HEK293 (cell line): ENCODE measurements at regions not wholly inside any gene's neighbourhood (a gene's known extent, or its start where the extent isn't known, plus 50 kb on each side); places are given as distances from the start of the nearest gene placed in this dataset.
A peak's percentile ranks its signal among the peaks of the same experiment; 100 is the strongest.

Experiments used
- CTCF ChIA-PET: fragments of 350-600 bp; formaldehyde crosslinking; extraction: SDS; loops from one replicate; lab custom pipeline; 2021; ENCODE audit warnings: antibody characterized with exemption; lab: Yijun Ruan, JAX
- POLR2A ChIA-PET: fragments of 300-600 bp; formaldehyde crosslinking; extraction: SDS; loops from one replicate; lab custom pipeline; 2020; ENCODE audit warnings: antibody characterized with exemption, inconsistent platforms; lab: Yijun Ruan, JAX
- H3K27ac ChIP-seq: fragments of 200-500 bp; sonication (Bioruptor generic); 2 replicates; pipeline ENCODE4 v1.5.1; 2014; ENCODE audit warnings: low read depth, low read length, control low read depth, inconsistent platforms; ENCODE audit errors: extremely low read depth
- H3K36me3 ChIP-seq, 2 experiments: fragments of 200-500 bp in 1 of 2; sonication (Bioruptor generic) in 1 of 2; 1 replicate in 1 of 2; 2 replicates in 1 of 2; pipeline ENCODE4 v1.5.1; 2014 to 2017; ENCODE audit warnings: inconsistent platforms in 2 of 2, low read length in 2 of 2; ENCODE audit not compliant: control insufficient read depth in 2 of 2, insufficient read depth in 1 of 2
- H3K4me1 ChIP-seq: fragments of 200-500 bp; sonication (Bioruptor generic); 2 replicates; pipeline ENCODE4 v1.5.1; 2014; ENCODE audit warnings: mild to moderate bottlenecking, low read length, inconsistent platforms; ENCODE audit not compliant: control insufficient read depth, insufficient read depth
- H3K4me3 ChIP-seq: 2 replicates; pipeline ENCODE4 v1.5.1; 2011; ENCODE audit warnings: low read depth, mild to moderate bottlenecking, control low read depth, low read length, moderate library complexity
- H3K9me3 ChIP-seq: fragments of 200-500 bp; sonication (Bioruptor generic); 2 replicates; pipeline ENCODE4 v1.5.1; 2014; ENCODE audit warnings: low read depth, low read length, inconsistent platforms; ENCODE audit not compliant: control insufficient read depth, insufficient read depth
- GLI4 ChIP-seq: fragments of 450-650 bp; formaldehyde crosslinking; IDR thresholded peaks from 2 replicates; pipeline ENCODE4 v1.5.1; 2016; ENCODE audit warnings: missing biosample characterization, missing genetic modification characterization
- GLIS1 ChIP-seq: fragments of 450-650 bp; formaldehyde crosslinking; IDR thresholded peaks from 2 replicates; pipeline ENCODE4 v1.5.1; 2016; ENCODE audit warnings: missing biosample characterization, missing genetic modification characterization
- KLF7 ChIP-seq: fragments of 450-650 bp; formaldehyde crosslinking; IDR thresholded peaks from 2 replicates; pipeline ENCODE4 v1.5.1; 2016; ENCODE audit warnings: missing biosample characterization, missing genetic modification characterization, borderline replicate concordance
- SETDB1 ChIP-seq: IDR thresholded peaks from one replicate; pipeline ENCODE4 v1.6.1; 2017; ENCODE audit warnings: mild to moderate bottlenecking, low read length, moderate library complexity, mixed read lengths; ENCODE audit not compliant: insufficient read length
- TRIM28 ChIP-seq: IDR thresholded peaks from 2 replicates; pipeline ENCODE4 v1.6.1; 2011; ENCODE audit warnings: low read length, control low read depth, borderline replicate concordance
- ZBTB20 ChIP-seq: fragments of 450-650 bp; formaldehyde crosslinking; IDR thresholded peaks from 2 replicates; pipeline ENCODE4 v1.5.1; 2016; ENCODE audit warnings: missing biosample characterization, missing genetic modification characterization
- ZNF121 ChIP-seq: fragments of 450-650 bp; formaldehyde crosslinking; IDR thresholded peaks from 2 replicates; pipeline ENCODE4 v1.5.1; 2016; ENCODE audit warnings: missing biosample characterization, missing genetic modification characterization
- ZNF155 ChIP-seq: fragments of 450-650 bp; formaldehyde crosslinking; IDR thresholded peaks from 2 replicates; pipeline ENCODE4 v1.5.1; 2016; ENCODE audit warnings: missing biosample characterization, missing genetic modification characterization
- ZNF473 ChIP-seq: fragments of 450-650 bp; formaldehyde crosslinking; IDR thresholded peaks from 2 replicates; pipeline ENCODE4 v1.5.1; 2017; ENCODE audit warnings: missing biosample characterization, missing genetic modification characterization
- ZNF585B ChIP-seq: fragments of 450-650 bp; formaldehyde crosslinking; IDR thresholded peaks from 2 replicates; pipeline ENCODE4 v1.5.1; 2016; ENCODE audit warnings: missing biosample characterization, missing genetic modification characterization
- ZNF639 ChIP-seq: fragments of 450-650 bp; formaldehyde crosslinking; IDR thresholded peaks from 2 replicates; pipeline ENCODE4 v1.5.1; 2016; ENCODE audit warnings: missing biosample characterization, missing genetic modification characterization
- ZNF645 ChIP-seq: fragments of 450-650 bp; formaldehyde crosslinking; IDR thresholded peaks from 2 replicates; pipeline ENCODE4; 2016; ENCODE audit warnings: missing biosample characterization, missing genetic modification characterization
- ZNF843 ChIP-seq: fragments of 450-650 bp; formaldehyde crosslinking; IDR thresholded peaks from 2 replicates; pipeline ENCODE4 v1.5.1; 2016; ENCODE audit warnings: missing biosample characterization, missing genetic modification characterization
- ZSCAN16 ChIP-seq: fragments of 450-650 bp; formaldehyde crosslinking; IDR thresholded peaks from 2 replicates; pipeline ENCODE4 v1.5.1; 2016; ENCODE audit warnings: missing biosample characterization, missing genetic modification characterization
- TF ChIP-seq, protein P1 (sequence below): fragments of 450-650 bp; formaldehyde crosslinking; conservative IDR thresholded peaks from 2 replicates; pipeline ENCODE4 v1.5.1; 2016; ENCODE audit warnings: low read depth, missing biosample characterization, missing genetic modification characterization
- TF ChIP-seq, protein P2 (sequence below): fragments of 450-650 bp; formaldehyde crosslinking; IDR thresholded peaks from 2 replicates; pipeline ENCODE4 v1.5.1; 2017; ENCODE audit warnings: missing biosample characterization, missing genetic modification characterization

GRCh38 chr6:146962329-146962728 lies 241.9 kb upstream of the STXBP5 start:
- no peaks in the 10 kb centered on the region for H3K9me3 ChIP-seq
- TF ChIP-seq, protein P1, sequence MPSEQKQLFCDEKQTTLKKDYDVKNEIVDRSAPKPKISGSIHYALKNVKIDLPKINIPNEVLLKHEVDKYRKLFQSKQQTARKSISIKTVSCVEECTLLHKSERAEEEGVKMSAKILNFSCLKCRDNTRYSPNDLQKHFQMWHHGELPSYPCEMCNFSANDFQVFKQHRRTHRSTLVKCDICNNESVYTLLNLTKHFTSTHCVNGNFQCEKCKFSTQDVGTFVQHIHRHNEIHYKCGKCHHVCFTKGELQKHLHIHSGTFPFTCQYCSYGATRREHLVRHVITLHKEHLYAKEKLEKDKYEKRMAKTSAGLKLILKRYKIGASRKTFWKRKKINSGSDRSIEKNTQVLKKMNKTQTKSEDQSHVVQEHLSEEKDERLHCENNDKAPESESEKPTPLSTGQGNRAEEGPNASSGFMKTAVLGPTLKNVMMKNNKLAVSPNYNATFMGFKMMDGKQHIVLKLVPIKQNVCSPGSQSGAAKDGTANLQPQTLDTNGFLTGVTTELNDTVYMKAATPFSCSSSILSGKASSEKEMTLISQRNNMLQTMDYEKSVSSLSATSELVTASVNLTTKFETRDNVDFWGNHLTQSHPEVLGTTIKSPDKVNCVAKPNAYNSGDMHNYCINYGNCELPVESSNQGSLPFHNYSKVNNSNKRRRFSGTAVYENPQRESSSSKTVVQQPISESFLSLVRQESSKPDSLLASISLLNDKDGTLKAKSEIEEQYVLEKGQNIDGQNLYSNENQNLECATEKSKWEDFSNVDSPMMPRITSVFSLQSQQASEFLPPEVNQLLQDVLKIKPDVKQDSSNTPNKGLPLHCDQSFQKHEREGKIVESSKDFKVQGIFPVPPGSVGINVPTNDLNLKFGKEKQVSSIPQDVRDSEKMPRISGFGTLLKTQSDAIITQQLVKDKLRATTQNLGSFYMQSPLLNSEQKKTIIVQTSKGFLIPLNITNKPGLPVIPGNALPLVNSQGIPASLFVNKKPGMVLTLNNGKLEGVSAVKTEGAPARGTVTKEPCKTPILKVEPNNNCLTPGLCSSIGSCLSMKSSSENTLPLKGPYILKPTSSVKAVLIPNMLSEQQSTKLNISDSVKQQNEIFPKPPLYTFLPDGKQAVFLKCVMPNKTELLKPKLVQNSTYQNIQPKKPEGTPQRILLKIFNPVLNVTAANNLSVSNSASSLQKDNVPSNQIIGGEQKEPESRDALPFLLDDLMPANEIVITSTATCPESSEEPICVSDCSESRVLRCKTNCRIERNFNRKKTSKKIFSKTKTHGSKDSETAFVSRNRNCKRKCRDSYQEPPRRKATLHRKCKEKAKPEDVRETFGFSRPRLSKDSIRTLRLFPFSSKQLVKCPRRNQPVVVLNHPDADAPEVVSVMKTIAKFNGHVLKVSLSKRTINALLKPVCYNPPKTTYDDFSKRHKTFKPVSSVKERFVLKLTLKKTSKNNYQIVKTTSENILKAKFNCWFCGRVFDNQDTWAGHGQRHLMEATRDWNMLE = no peak
- no peak for TF ChIP-seq ZNF473 (tag by site-specific recombination)
- TF ChIP-seq ZNF639 (tag by site-specific recombination) = no peak
- no peaks in the 10 kb centered on the region for H3K4me1 ChIP-seq
- no peak overlapping the region for H3K4me3 ChIP-seq
- H3K36me3 ChIP-seq = no peaks in the 10 kb centered on the region
- H3K27ac ChIP-seq = no peak overlapping the region
- POLR2A ChIA-PET = no interaction called here
- CTCF ChIA-PET = interaction anchor here (1.0 kb wide), 1 partner anchor 18 kb away, joined by 4 read pairs; no protein-coding TSS in a partner anchor

- ChIA-PET CTCF (interaction anchor here (0.7 kb wide), 1 partner anchor 637 kb away, joined by 6 read pairs; no protein-coding TSS in a partner anchor), POLR2A (no interaction called here)
- peak; percentile 81; the same call in 1 of the 2 replicates for TF ChIP-seq TRIM28
- TF ChIP-seq, protein P2, sequence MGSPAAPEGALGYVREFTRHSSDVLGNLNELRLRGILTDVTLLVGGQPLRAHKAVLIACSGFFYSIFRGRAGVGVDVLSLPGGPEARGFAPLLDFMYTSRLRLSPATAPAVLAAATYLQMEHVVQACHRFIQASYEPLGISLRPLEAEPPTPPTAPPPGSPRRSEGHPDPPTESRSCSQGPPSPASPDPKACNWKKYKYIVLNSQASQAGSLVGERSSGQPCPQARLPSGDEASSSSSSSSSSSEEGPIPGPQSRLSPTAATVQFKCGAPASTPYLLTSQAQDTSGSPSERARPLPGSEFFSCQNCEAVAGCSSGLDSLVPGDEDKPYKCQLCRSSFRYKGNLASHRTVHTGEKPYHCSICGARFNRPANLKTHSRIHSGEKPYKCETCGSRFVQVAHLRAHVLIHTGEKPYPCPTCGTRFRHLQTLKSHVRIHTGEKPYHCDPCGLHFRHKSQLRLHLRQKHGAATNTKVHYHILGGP (tag by site-specific recombination) = no peak
- TF ChIP-seq SETDB1 = peak; percentile 97
- TF ChIP-seq ZNF645 (tag by site-specific recombination) = no peak
- peak; percentile 99 for TF ChIP-seq ZNF585B (tag by site-specific recombination)
- no peak for TF ChIP-seq ZNF121 (tag by site-specific recombination)
- TF ChIP-seq ZNF155 (tag by site-specific recombination) = no peak
- TF ChIP-seq GLIS1 (tag by site-specific recombination) = no peak
- no peak for TF ChIP-seq KLF7
- no peak for TF ChIP-seq ZNF843 (tag by site-specific recombination)
- no peak for TF ChIP-seq GLI4 (tag by site-specific recombination)
- TF ChIP-seq ZBTB20 (tag by site-specific recombination) = no peak
- TF ChIP-seq ZSCAN16 (tag by site-specific recombination) = no peak
These were observed 239.0 kb upstream of the STXBP5 start for GRCh38 chr6:146965110-146965689.

More at GRCh38 chr6:146965110-146965689, 239.0 kb upstream of the STXBP5 start:
- H3K4me3 ChIP-seq = no peak overlapping the region
- no peak overlapping the region for H3K27ac ChIP-seq
- no peaks in the 10 kb centered on the region for H3K9me3 ChIP-seq
- H3K36me3 ChIP-seq = no peaks in the 10 kb centered on the region
- H3K4me1 ChIP-seq = no peaks in the 10 kb centered on the region
